ENCODE measurements at regions not wholly inside any gene's neighbourhood (a gene's known extent, or its start where the extent isn't known, plus 50 kb on each side); places are given as distances from the start of the nearest gene placed in this dataset.

- no peak for DNase-seq (ENCODE audit: low read depth)
Measured at GRCh38 chr13:50685491-50685890, 158.0 kb downstream of the DLEU7 start.

- no peak for DNase-seq (ENCODE audit: low read depth)
Measured at GRCh38 chr13:50685956-50686355, 157.5 kb downstream of the DLEU7 start.

- no peak for DNase-seq (ENCODE audit: low read depth)
Measured at GRCh38 chr13:50686551-50686950, 156.9 kb downstream of the DLEU7 start.

GRCh38 chr13:50687545-50687944 lies 155.9 kb downstream of the DLEU7 start:
- DNase-seq (ENCODE audit: low read depth): no peak

GRCh38 chr13:50690006-50690405 lies 153.5 kb downstream of the DLEU7 start:
- DNase-seq (ENCODE audit: low read depth): no peak

- no peak for DNase-seq (ENCODE audit: low read depth)
Measured at GRCh38 chr13:50691176-50691680, 152.3 kb downstream of the DLEU7 start.

GRCh38 chr13:50691681-50692263 lies 151.7 kb downstream of the DLEU7 start:
- no peak for DNase-seq (ENCODE audit: low read depth)

GRCh38 chr13:50692396-50692915 lies 151.0 kb downstream of the DLEU7 start:
- DNase-seq (ENCODE audit: low read depth): no peak

- DNase-seq (ENCODE audit: low read depth): no peak
Measured at GRCh38 chr13:50693727-50694126, 149.8 kb downstream of the DLEU7 start.

GRCh38 chr13:50697746-50698539 lies 145.5 kb downstream of the DLEU7 start:
- no peak for DNase-seq (ENCODE audit: low read depth)

- DNase-seq (ENCODE audit: low read depth): no peak
Measured at GRCh38 chr13:50699874-50700663, 143.4 kb downstream of the DLEU7 start.

GRCh38 chr13:50700664-50701305 lies 142.7 kb downstream of the DLEU7 start:
- no peak for DNase-seq (ENCODE audit: low read depth)

- DNase-seq (ENCODE audit: low read depth): no peak
Measured at GRCh38 chr13:50701469-50701868, 142.0 kb downstream of the DLEU7 start.

GRCh38 chr13:50706505-50706904 lies 137.0 kb downstream of the DLEU7 start:
- DNase-seq (ENCODE audit: low read depth): no peak

- no peak for DNase-seq (ENCODE audit: low read depth)
Measured at GRCh38 chr13:50707628-50708027, 135.9 kb downstream of the DLEU7 start.

GRCh38 chr13:50708461-50708860 lies 135.0 kb downstream of the DLEU7 start:
- no peak for DNase-seq (ENCODE audit: low read depth)

GRCh38 chr13:50709058-50709457 lies 134.4 kb downstream of the DLEU7 start:
- no peak for DNase-seq (ENCODE audit: low read depth)

- no peak for DNase-seq (ENCODE audit: low read depth)
Measured at GRCh38 chr13:50711131-50711815, 132.2 kb downstream of the DLEU7 start.

GRCh38 chr13:50711996-50712395 lies 131.5 kb downstream of the DLEU7 start:
- no peak for DNase-seq (ENCODE audit: low read depth)

- no peak for DNase-seq (ENCODE audit: low read depth)
Measured at GRCh38 chr13:50712456-50712855, 131.0 kb downstream of the DLEU7 start.

GRCh38 chr13:50712881-50713280 lies 130.6 kb downstream of the DLEU7 start:
- no peak for DNase-seq (ENCODE audit: low read depth)

Measured in activated T-helper 1 cell treated with Interleukin-2 at 50 U/mL for 16 hours (primary cell).